ENCODE measurements at regions not wholly inside any gene's neighbourhood (a gene's known extent, or its start where the extent isn't known, plus 50 kb on each side); places are given as distances from the start of the nearest gene placed in this dataset.

DNA sequence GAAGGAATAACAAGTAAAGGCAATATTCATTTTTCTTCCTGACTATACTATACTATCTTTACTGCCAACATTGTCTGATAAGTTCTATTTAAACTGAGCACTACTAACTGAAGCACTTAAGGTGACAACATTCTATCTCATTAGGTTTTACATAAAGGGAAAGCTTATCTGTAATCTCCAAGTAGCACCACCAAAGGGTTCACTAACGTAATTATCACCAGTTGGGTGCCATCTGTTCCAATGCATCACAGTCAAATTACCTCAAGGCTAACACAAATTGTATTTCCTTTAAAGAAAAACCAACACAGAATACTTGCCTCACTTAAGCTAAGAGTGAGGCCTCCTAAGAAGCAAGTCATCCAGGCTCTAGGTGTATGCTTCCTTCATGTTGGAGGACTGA is 453.8 kb downstream of the RAP2B start:
- POLR2A ChIA-PET: no interaction called here
- no peak overlapping the region for H3K4me3 ChIP-seq (ENCODE audit: low read depth in 2 of 2, low read length in 2 of 2)
- intact Hi-C loops (cut with micrococcal nuclease; ENCODE audit: unreplicated experiment): no loop called here

DNA sequence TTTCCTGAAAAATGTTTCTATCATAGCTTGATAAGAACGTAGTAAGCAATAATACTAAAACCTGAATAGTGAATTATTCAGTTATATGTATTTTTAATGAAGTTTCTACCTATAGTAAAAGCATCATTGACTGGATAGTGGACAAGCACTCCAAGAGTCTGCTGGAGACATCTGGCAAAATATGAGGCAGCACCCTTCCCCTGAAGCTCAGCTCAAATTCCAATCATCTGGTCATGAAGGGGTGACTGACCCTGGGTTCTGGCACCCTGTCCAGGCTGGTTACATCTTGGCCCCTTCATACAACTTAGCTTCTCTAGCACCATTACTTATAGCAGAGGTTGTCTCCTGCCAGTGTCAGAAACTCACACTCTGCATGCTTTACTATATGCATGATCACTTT is 455.4 kb downstream of the RAP2B start:
- Histone ChIP-seq H3K4me3 (ENCODE audit: low read depth in 2 of 2, low read length in 2 of 2) (no peak overlapping the region), H3K9me3 (ENCODE audit: control insufficient read depth, insufficient read depth, low read depth, low read length) (peaks cover 2% of the 10 kb centered on the region; the same call in 1 of the 2 replicates), H3K27ac (ENCODE audit: low read length) (no peak overlapping the region), H3K36me3 (ENCODE audit: control insufficient read depth, insufficient read depth, low read length) (no peaks in the 10 kb centered on the region; the same call in 1 of the 2 replicates), H3K27me3 (ENCODE audit: control insufficient read depth, insufficient read depth, low read length) (no peaks in the 10 kb centered on the region), H3K4me1 (ENCODE audit: control insufficient read depth, insufficient read depth, low read length) (no peaks in the 10 kb centered on the region)
- in situ Hi-C loops (cut with HindIII; ENCODE audit: low pct_unique_long_range_greater_than_20kb, low sequenced_read_pairs): no loop called here
- DNase-seq (ENCODE audit: low read depth, low spot score) (no peak), ATAC-seq (no peak)
- POLR2A ChIA-PET: no interaction called here
- CTCF ChIA-PET: no interaction called here
- TF ChIP-seq TCF7L2 (IDR thresholded peaks at IDR 0.05; ENCODE audit: low read depth, low read length) (no peak), POLR2AphosphoS5 (IDR thresholded peaks at IDR 0.05; ENCODE audit: low read depth, low read length) (no peak), SIN3A (IDR thresholded peaks at IDR 0.05; ENCODE audit: borderline replicate concordance, insufficient read depth, low read depth, low read length) (no peak)
- TF ChIP-seq, protein P1, sequence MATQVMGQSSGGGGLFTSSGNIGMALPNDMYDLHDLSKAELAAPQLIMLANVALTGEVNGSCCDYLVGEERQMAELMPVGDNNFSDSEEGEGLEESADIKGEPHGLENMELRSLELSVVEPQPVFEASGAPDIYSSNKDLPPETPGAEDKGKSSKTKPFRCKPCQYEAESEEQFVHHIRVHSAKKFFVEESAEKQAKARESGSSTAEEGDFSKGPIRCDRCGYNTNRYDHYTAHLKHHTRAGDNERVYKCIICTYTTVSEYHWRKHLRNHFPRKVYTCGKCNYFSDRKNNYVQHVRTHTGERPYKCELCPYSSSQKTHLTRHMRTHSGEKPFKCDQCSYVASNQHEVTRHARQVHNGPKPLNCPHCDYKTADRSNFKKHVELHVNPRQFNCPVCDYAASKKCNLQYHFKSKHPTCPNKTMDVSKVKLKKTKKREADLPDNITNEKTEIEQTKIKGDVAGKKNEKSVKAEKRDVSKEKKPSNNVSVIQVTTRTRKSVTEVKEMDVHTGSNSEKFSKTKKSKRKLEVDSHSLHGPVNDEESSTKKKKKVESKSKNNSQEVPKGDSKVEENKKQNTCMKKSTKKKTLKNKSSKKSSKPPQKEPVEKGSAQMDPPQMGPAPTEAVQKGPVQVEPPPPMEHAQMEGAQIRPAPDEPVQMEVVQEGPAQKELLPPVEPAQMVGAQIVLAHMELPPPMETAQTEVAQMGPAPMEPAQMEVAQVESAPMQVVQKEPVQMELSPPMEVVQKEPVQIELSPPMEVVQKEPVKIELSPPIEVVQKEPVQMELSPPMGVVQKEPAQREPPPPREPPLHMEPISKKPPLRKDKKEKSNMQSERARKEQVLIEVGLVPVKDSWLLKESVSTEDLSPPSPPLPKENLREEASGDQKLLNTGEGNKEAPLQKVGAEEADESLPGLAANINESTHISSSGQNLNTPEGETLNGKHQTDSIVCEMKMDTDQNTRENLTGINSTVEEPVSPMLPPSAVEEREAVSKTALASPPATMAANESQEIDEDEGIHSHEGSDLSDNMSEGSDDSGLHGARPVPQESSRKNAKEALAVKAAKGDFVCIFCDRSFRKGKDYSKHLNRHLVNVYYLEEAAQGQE (IDR thresholded peaks at IDR 0.05; ENCODE audit: insufficient read depth in 1 of 2, low read depth in 2 of 2, low read length in 1 of 2): no peak
- TF ChIP-seq, protein P2, sequence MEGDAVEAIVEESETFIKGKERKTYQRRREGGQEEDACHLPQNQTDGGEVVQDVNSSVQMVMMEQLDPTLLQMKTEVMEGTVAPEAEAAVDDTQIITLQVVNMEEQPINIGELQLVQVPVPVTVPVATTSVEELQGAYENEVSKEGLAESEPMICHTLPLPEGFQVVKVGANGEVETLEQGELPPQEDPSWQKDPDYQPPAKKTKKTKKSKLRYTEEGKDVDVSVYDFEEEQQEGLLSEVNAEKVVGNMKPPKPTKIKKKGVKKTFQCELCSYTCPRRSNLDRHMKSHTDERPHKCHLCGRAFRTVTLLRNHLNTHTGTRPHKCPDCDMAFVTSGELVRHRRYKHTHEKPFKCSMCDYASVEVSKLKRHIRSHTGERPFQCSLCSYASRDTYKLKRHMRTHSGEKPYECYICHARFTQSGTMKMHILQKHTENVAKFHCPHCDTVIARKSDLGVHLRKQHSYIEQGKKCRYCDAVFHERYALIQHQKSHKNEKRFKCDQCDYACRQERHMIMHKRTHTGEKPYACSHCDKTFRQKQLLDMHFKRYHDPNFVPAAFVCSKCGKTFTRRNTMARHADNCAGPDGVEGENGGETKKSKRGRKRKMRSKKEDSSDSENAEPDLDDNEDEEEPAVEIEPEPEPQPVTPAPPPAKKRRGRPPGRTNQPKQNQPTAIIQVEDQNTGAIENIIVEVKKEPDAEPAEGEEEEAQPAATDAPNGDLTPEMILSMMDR (IDR thresholded peaks at IDR 0.05): no peak
- BruUV-seq (replicated peaks): no TSS peak
- intact Hi-C loops (cut with micrococcal nuclease; ENCODE audit: unreplicated experiment): no loop called here

More for the DNA sequence above, 453.8 kb downstream of the RAP2B start:
- TF ChIP-seq, protein P2 (IDR thresholded peaks at IDR 0.05): no peak
- TF ChIP-seq, protein P1 (IDR thresholded peaks at IDR 0.05; ENCODE audit: insufficient read depth in 1 of 2, low read depth in 2 of 2, low read length in 1 of 2): no peak
- TF ChIP-seq TCF7L2 (IDR thresholded peaks at IDR 0.05; ENCODE audit: low read depth, low read length) (no peak), POLR2AphosphoS5 (IDR thresholded peaks at IDR 0.05; ENCODE audit: low read depth, low read length) (no peak), SIN3A (IDR thresholded peaks at IDR 0.05; ENCODE audit: borderline replicate concordance, insufficient read depth, low read depth, low read length) (no peak)
- DNase-seq (ENCODE audit: low read depth, low spot score) (no peak), ATAC-seq (no peak)
- BruUV-seq (replicated peaks): no TSS peak
- H3K27me3 ChIP-seq (ENCODE audit: control insufficient read depth, insufficient read depth, low read length): no peaks in the 10 kb centered on the region
- H3K36me3 ChIP-seq (ENCODE audit: control insufficient read depth, insufficient read depth, low read length): no peaks in the 10 kb centered on the region; the same call in 1 of the 2 replicates
- CTCF ChIA-PET: no interaction called here
- H3K4me1 ChIP-seq (ENCODE audit: control insufficient read depth, insufficient read depth, low read length): no peaks in the 10 kb centered on the region
- H3K27ac ChIP-seq (ENCODE audit: low read length): no peak overlapping the region
- in situ Hi-C loops (cut with HindIII; ENCODE audit: low pct_unique_long_range_greater_than_20kb, low sequenced_read_pairs): no loop called here
- H3K9me3 ChIP-seq (ENCODE audit: control insufficient read depth, insufficient read depth, low read depth, low read length): peaks cover 2% of the 10 kb centered on the region; the same call in 1 of the 2 replicates

Measured in Panc1 (cell line).